ENCODE measurements at regions not wholly inside any gene's neighbourhood (a gene's known extent, or its start where the extent isn't known, plus 50 kb on each side); places are given as distances from the start of the nearest gene placed in this dataset.

- H3K27ac ChIP-seq = no peak overlapping the region
- TF ChIP-seq ZFX (IDR thresholded peaks at IDR 0.05) (no peak), CTCF (conservative IDR thresholded peaks at IDR 0.05) (no peak)
Observed at GRCh38 chr4:72983709-72984108, 85.8 kb downstream of the COX18 start.

- H3K27ac ChIP-seq = no peak overlapping the region
- no peak for TF ChIP-seq CTCF (conservative IDR thresholded peaks at IDR 0.05)
- TF ChIP-seq ZFX (IDR thresholded peaks at IDR 0.05) = no peak
Observed at GRCh38 chr4:72977936-72978485, 91.5 kb downstream of the COX18 start.

DNA sequence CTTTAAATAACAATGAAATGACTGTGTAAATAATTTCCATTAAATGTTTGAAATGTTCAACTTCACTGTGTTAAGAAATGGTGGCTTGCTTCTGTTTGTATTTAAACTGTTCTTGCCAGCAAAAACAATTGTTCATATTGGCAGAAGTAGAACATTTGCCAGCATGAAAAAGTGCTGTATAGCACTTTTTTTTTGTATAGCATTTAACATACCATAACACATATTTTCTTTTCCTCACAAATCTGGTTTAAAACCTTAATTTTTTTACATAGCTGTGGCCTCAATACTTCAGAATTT lies 94.1 kb downstream of the COX18 start:
- TF ChIP-seq CTCF (conservative IDR thresholded peaks at IDR 0.05) (no peak), ZFX (IDR thresholded peaks at IDR 0.05) (no peak)
- no peak overlapping the region for H3K27ac ChIP-seq

DNA sequence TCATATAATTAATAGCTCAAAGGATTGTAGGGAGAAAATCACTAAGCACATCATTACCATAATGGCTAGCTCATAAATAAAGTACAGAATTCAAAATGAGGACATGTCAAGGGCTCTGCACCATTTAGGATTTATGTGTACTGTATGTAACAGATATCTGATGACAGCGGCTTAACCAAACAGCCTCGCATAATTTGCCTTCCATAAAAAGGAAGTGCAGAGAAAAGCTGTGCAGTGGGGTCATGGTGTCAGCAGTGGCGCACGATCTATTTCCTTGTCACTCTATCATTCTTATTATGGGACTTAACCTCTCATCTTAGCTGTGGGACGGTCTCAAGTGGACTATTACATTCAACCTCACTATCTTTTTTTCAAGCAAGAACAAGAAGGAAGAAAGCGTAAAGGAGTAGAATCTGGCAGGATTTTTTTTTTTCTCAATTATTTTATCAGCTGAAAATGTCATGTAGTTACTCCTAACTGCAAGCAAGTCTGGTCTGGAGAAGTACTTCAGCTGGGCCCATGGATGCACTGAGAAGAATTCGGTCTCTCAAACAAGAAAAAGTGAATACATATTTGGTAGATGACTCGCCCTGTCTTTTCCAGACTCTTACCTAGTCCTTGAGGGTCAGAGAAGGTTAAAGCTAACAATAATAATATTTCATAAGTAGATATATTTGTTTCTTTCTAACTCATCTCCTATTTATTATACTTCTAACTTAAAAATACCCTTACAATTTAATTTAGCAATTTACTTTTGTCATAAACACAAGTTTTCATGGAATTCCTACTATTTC lies 94.6 kb downstream of the COX18 start:
- no peak overlapping the region for H3K27ac ChIP-seq
- TF ChIP-seq CTCF (conservative IDR thresholded peaks at IDR 0.05) (no peak), ZFX (IDR thresholded peaks at IDR 0.05) (no peak)

DNA sequence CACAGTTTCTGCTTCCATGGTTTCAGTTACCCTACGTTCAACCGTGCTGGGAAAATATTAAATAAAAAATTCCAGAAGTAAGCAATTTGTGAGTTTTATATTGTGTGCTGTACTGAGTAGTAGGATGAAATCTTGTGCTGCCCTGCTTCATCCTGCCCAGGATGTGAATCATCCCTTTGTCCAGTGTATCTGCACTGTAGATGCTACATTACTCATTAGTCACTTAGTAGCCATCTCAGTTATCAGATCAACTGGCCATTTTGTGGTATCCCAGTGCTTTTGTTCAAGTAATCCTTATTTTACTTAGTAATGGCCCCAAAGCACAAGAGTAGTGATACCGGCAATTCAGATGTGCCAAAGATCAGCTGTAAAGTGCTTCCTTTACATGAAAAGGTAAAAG lies 97.9 kb downstream of the COX18 start:
- no peak for TF ChIP-seq ZFX (IDR thresholded peaks at IDR 0.05)
- no peak for TF ChIP-seq CTCF (conservative IDR thresholded peaks at IDR 0.05)

DNA sequence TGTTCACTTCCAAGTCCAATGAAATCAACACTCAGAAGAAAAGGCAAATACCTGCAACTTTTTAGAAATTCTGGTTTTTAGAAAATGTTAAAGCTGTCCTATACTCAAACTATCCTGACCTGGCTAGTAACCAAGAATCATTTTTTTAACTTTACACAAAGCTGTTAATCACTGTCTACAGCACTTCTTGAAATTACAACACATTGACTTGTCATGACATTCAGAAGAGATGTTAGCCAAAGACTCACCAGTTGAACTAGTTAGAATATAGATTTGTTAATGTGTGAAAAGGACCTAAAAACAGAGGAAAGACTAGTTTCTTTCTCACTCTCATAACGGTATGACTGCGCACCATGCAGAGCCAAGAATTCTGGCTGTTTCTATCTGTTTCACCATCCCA lies 98.8 kb downstream of the COX18 start:
- no peak for TF ChIP-seq CTCF (conservative IDR thresholded peaks at IDR 0.05)

More for the DNA sequence above, 97.9 kb downstream of the COX18 start:
- H3K27ac ChIP-seq = no peak overlapping the region

DNA sequence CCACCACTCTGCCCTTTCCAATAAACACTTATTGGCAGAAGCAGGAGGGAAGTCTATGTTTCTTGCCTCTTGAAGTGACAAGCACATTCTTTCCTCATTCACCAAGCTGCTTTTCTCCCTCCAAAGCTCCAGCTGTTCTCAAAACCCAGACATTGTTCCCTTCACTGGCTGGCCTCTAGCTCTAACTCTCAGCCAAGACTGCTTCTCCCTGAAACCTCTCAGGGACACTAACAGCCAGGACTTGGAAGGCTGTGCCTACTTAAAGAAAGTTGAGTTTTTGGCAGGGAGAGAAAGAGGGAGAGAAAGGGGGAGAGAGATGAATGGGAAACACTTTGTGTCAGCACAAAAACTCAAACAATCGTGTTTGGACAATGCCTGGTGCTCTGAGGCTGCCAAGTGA lies 99.5 kb downstream of the COX18 start:
- TF ChIP-seq ZFX (IDR thresholded peaks at IDR 0.05) = no peak
- H3K27ac ChIP-seq = no peak overlapping the region

More for the DNA sequence above, 98.8 kb downstream of the COX18 start:
- H3K27ac ChIP-seq = no peak overlapping the region

DNA sequence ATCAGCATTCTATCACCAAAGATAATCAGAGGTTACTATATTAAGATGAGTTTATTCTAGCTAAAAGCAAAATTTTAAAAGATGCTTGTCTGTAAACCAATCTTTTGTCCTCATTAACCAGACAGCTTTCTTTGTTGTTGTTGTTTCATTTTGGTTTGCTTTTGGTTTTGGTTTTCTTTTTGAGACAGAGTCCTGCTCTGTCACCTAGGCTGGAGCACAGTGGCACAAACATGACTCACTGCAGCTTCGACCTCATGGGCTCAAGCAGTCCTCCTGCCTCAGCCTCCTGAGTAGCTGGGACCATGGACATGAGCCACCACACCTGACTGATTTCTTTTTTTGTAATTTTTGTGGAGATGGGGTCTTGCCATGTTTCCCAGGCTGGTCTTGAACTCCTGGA lies 102.9 kb downstream of the COX18 start:
- no peak overlapping the region for H3K27ac ChIP-seq
- TF ChIP-seq ZFX (IDR thresholded peaks at IDR 0.05) (no peak), CTCF (conservative IDR thresholded peaks at IDR 0.05) (no peak)
